Gastrocnemius medialis (tissue), 4 donors: ENCODE measurements at regions not wholly inside any gene's neighbourhood (a gene's known extent, or its start where the extent isn't known, plus 50 kb on each side); places are given as distances from the start of the nearest gene placed in this dataset.

Source experiments
- CTCF ChIP-seq, 5 experiments: fragments of 450-650 bp in 3 of 5; fragments of 200-600 bp in 2 of 5; sonication (generic) in 2 of 5; IDR thresholded peaks in 4 of 5; conservative IDR thresholded peaks in 1 of 5; 1 replicate in 4 of 5; 2 replicates in 1 of 5; pipeline ENCODE4 v1.5.1; 2016 to 2019; ENCODE audit warnings: antibody characterized with exemption in 5 of 5, mild to moderate bottlenecking in 3 of 5, moderate library complexity in 3 of 5
- POLR2A ChIP-seq, 2 donors: fragments of 450-650 bp; IDR thresholded peaks; one replicate each; pipeline ENCODE4 v1.6.1; 2017; ENCODE audit warnings: antibody characterized with exemption in 2 of 2, mild to moderate bottlenecking in 2 of 2, moderate library complexity in 2 of 2

GRCh38 chr10:109403551-109403950 is 519.8 kb downstream of the XPNPEP1 start:
- TF ChIP-seq POLR2A (IDR thresholded peaks at IDR 0.05) (no peak), CTCF (IDR thresholded peaks at IDR 0.05 in 4 of 5, conservative IDR thresholded peaks at IDR 0.05 in 1 of 5) (no peak)
